GM23338 (cell line): ENCODE measurements at regions not wholly inside any gene's neighbourhood (a gene's known extent, or its start where the extent isn't known, plus 50 kb on each side); places are given as distances from the start of the nearest gene placed in this dataset.

Experiments used
- ATAC-seq: fragments of 200-7000 bp; cut with Tn5 transposase; 3 replicates; pipeline ENCODE4 v1.9.1; 2020
- DNase-seq: peaks from one replicate; pipeline ENCODE4 v3.0.0-alpha.2; 2015; ENCODE audit warnings: low spot score
- H2AFZ ChIP-seq: fragments of 200-600 bp; sonication (generic); 2 replicates; pipeline ENCODE4 v1.8.0; 2016; ENCODE audit warnings: antibody characterized with exemption, mild to moderate bottlenecking, moderate library complexity
- H3F3A ChIP-seq: fragments of 200-600 bp; sonication (generic); replicated peaks from 2 replicates; pipeline ENCODE4 v1.8.0; 2017; ENCODE audit warnings: antibody characterized with exemption, mixed run types, low read depth
- H3K27ac ChIP-seq: fragments of 200-600 bp; sonication (generic); 2 replicates; pipeline ENCODE4 v1.6.1; 2016; ENCODE audit warnings: low read depth
- H3K27me3 ChIP-seq: fragments of 200-600 bp; sonication (generic); 2 replicates; pipeline ENCODE4 v1.8.0; 2016; ENCODE audit warnings: mild to moderate bottlenecking, mixed run types, moderate library complexity; ENCODE audit not compliant: insufficient read depth
- H3K36me3 ChIP-seq: fragments of 200-600 bp; sonication (generic); 2 replicates; pipeline ENCODE4 v1.8.0; 2016; ENCODE audit warnings: mild to moderate bottlenecking; ENCODE audit not compliant: insufficient read depth
- H3K4me1 ChIP-seq: fragments of 200-600 bp; sonication (generic); 2 replicates; pipeline ENCODE4 v1.8.0; 2016; ENCODE audit warnings: mild to moderate bottlenecking, moderate library complexity; ENCODE audit not compliant: insufficient read depth
- H3K4me2 ChIP-seq: fragments of 200-600 bp; sonication (generic); 2 replicates; pipeline ENCODE4 v1.7.1; 2017; ENCODE audit warnings: mixed run types
- H3K4me3 ChIP-seq: fragments of 200-600 bp; sonication (generic); 2 replicates; pipeline ENCODE4 v1.6.1; 2016; ENCODE audit warnings: mixed run types
- H3K79me2 ChIP-seq: fragments of 200-600 bp; sonication (generic); replicated peaks from 2 replicates; pipeline ENCODE4 v1.8.0; 2017; ENCODE audit warnings: mild to moderate bottlenecking; ENCODE audit not compliant: insufficient read depth
- H3K9me2 ChIP-seq: fragments of 200-600 bp; sonication (generic); 2 replicates; pipeline ENCODE4 v1.8.0; 2017; ENCODE audit not compliant: insufficient read depth
- H4K20me1 ChIP-seq: fragments of 200-600 bp; sonication (generic); replicated peaks from 2 replicates; pipeline ENCODE4 v1.8.0; 2017; ENCODE audit warnings: mild to moderate bottlenecking; ENCODE audit not compliant: insufficient read depth
- H3K27ac Mint-ChIP-seq: 2 replicates; pipeline ENCODE4 v1.8.0; 2020; ENCODE audit warnings: inconsistent platforms, mild to moderate bottlenecking, moderate library complexity, mixed read lengths
- H3K27me3 Mint-ChIP-seq: 3 replicates; pipeline ENCODE4 v1.8.0; 2022; ENCODE audit warnings: low read depth, mild to moderate bottlenecking, moderate library complexity, mixed read lengths, inconsistent platforms; ENCODE audit not compliant: insufficient read depth, poor library complexity
- H3K36me3 Mint-ChIP-seq: 3 replicates; pipeline ENCODE4 v1.8.0; 2021; ENCODE audit warnings: low read depth, mild to moderate bottlenecking, inconsistent platforms, moderate library complexity, mixed read lengths
- H3K4me1 Mint-ChIP-seq: 3 replicates; pipeline ENCODE4 v1.8.0; 2020; ENCODE audit warnings: mild to moderate bottlenecking, inconsistent platforms, mixed read lengths
- H3K4me3 Mint-ChIP-seq: 3 replicates; pipeline ENCODE4 v1.8.0; 2021; ENCODE audit warnings: moderate library complexity, mild to moderate bottlenecking, inconsistent platforms, mixed read lengths
- H3K9me3 Mint-ChIP-seq: 3 replicates; pipeline ENCODE4 v1.8.0; 2020; ENCODE audit warnings: moderate library complexity, mild to moderate bottlenecking, inconsistent platforms, mixed read lengths
- CTCF ChIP-seq, 2 experiments: fragments of 200-600 bp in 1 of 2; sonication (generic) in 1 of 2; conservative IDR thresholded peaks; 2 replicates each; pipeline versions ENCODE4 v1.5.1 to v1.6.1; 2016 to 2017; ENCODE audit warnings: antibody characterized with exemption in 2 of 2, low read depth in 2 of 2, mild to moderate bottlenecking in 2 of 2, moderate library complexity in 1 of 2
- ETS1 ChIP-seq: IDR thresholded peaks from 2 replicates; pipeline ENCODE4 v1.6.1; 2016; ENCODE audit warnings: antibody characterized with exemption
- EZH2 ChIP-seq: fragments of 200-600 bp; sonication (generic); IDR thresholded peaks from one replicate; pipeline ENCODE4 v1.8.0; 2017; ENCODE audit warnings: antibody characterized with exemption, mild to moderate bottlenecking, low read depth; ENCODE audit not compliant: unreplicated experiment
- EZH2phosphoT487 ChIP-seq: fragments of 200-600 bp; sonication (generic); IDR thresholded peaks from one replicate; pipeline ENCODE4 v1.8.1; 2018; ENCODE audit warnings: antibody characterized with exemption; ENCODE audit not compliant: unreplicated experiment
- JUNB ChIP-seq: IDR thresholded peaks from one replicate; pipeline ENCODE4 v1.6.1; 2016; ENCODE audit warnings: antibody characterized with exemption; ENCODE audit not compliant: unreplicated experiment
- NANOG ChIP-seq: IDR thresholded peaks from 2 replicates; pipeline ENCODE4 v1.6.1; 2016; ENCODE audit warnings: antibody characterized with exemption, borderline replicate concordance
- POLR2AphosphoS5 ChIP-seq: IDR thresholded peaks from 2 replicates; pipeline ENCODE4 v1.6.1; 2016; ENCODE audit warnings: antibody characterized with exemption, low read depth
- ZNF114 ChIP-seq: fragments of 250-450 bp; sonication (Bioruptor Pico); IDR thresholded peaks from 2 replicates; pipeline ENCODE4 v1.5.0; 2020; ENCODE audit warnings: mild to moderate bottlenecking, moderate library complexity
- TF ChIP-seq, protein P1 (sequence below): fragments of 250-450 bp; sonication (Bioruptor Pico); IDR thresholded peaks from 2 replicates; pipeline ENCODE4 v1.5.0; 2020; ENCODE audit warnings: mild to moderate bottlenecking, moderate library complexity

DNA sequence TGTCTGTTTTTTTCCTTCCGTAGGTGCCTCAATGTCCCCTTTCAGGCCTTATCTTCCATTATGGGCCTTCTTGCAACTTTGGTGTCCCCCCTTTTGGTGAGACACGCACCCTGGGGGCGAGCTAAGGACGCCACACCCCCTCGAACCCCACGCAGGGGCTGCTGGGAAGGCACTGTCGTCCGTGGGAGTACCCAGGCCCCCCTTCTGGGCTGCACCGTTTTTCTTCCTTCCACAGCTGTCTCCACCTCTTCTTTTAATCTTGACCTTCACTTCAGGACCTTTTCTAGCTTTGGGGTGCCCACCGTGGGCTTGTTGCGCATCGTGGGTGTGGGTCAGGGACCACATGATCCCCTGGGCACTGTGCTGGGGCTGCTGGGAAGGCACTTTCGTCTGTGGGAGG is 271.8 kb downstream of the ALG10 start (continued):
- TF ChIP-seq ETS1 = no peak
- no peak for TF ChIP-seq NANOG
- no peak for TF ChIP-seq EZH2
- TF ChIP-seq EZH2phosphoT487 = no peak
- no peak for TF ChIP-seq JUNB
- no peak for TF ChIP-seq CTCF (conservative IDR thresholded peaks at IDR 0.05; ENCODE audit: low read depth in 2 of 2)

DNA sequence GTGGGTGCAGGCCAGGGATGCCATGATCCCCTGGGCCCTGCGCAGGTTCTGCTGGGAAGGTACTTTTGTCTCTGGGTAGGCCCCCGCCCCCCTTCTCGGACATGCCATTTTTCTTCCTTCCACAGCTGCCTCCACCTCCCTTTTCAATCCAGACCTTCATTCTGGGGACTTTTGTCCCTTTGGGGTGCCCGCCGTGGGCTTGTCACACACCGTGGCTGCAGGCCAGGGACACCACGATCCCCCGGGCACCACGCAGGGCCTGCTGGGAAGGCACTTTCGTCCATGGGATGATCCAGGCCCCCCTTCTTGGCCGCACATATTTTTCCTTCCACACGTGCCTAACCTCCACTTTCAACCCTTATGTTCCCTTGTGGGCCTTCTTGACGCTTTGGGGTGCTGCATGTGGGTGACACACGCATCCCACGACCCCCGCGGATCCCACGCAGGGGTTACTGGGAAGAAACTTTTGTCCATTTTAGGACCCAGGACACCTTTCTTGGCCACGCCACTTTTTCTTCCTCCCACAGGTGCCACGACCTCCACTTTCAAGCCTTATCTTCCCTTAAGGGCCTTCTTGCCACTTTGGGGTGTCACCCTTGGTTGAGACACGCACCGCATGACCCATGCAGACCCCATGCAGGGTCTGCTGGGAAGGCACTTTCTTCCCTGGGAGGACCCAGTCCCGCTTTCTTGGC is 272.5 kb downstream of the ALG10 start:
- H2AFZ ChIP-seq = no peak overlapping the region

More for the DNA sequence above, 272.5 kb downstream of the ALG10 start:
- no peaks in the 10 kb centered on the region for H3K9me2 ChIP-seq
- H3K27ac ChIP-seq = no peak overlapping the region
- Mint-ChIP-seq H3K27me3 (peaks cover 16% of the 10 kb centered on the region), H3K27ac (no peak overlapping the region), H3K4me3 (no peak overlapping the region), H3K36me3 (peaks cover 77% of the 10 kb centered on the region), H3K4me1 (no peaks in the 10 kb centered on the region), H3K9me3 (peaks cover 100% of the 10 kb centered on the region)
- TF ChIP-seq ZNF114 (CRISPR knock-in tag) = no peak
- TF ChIP-seq, protein P1, sequence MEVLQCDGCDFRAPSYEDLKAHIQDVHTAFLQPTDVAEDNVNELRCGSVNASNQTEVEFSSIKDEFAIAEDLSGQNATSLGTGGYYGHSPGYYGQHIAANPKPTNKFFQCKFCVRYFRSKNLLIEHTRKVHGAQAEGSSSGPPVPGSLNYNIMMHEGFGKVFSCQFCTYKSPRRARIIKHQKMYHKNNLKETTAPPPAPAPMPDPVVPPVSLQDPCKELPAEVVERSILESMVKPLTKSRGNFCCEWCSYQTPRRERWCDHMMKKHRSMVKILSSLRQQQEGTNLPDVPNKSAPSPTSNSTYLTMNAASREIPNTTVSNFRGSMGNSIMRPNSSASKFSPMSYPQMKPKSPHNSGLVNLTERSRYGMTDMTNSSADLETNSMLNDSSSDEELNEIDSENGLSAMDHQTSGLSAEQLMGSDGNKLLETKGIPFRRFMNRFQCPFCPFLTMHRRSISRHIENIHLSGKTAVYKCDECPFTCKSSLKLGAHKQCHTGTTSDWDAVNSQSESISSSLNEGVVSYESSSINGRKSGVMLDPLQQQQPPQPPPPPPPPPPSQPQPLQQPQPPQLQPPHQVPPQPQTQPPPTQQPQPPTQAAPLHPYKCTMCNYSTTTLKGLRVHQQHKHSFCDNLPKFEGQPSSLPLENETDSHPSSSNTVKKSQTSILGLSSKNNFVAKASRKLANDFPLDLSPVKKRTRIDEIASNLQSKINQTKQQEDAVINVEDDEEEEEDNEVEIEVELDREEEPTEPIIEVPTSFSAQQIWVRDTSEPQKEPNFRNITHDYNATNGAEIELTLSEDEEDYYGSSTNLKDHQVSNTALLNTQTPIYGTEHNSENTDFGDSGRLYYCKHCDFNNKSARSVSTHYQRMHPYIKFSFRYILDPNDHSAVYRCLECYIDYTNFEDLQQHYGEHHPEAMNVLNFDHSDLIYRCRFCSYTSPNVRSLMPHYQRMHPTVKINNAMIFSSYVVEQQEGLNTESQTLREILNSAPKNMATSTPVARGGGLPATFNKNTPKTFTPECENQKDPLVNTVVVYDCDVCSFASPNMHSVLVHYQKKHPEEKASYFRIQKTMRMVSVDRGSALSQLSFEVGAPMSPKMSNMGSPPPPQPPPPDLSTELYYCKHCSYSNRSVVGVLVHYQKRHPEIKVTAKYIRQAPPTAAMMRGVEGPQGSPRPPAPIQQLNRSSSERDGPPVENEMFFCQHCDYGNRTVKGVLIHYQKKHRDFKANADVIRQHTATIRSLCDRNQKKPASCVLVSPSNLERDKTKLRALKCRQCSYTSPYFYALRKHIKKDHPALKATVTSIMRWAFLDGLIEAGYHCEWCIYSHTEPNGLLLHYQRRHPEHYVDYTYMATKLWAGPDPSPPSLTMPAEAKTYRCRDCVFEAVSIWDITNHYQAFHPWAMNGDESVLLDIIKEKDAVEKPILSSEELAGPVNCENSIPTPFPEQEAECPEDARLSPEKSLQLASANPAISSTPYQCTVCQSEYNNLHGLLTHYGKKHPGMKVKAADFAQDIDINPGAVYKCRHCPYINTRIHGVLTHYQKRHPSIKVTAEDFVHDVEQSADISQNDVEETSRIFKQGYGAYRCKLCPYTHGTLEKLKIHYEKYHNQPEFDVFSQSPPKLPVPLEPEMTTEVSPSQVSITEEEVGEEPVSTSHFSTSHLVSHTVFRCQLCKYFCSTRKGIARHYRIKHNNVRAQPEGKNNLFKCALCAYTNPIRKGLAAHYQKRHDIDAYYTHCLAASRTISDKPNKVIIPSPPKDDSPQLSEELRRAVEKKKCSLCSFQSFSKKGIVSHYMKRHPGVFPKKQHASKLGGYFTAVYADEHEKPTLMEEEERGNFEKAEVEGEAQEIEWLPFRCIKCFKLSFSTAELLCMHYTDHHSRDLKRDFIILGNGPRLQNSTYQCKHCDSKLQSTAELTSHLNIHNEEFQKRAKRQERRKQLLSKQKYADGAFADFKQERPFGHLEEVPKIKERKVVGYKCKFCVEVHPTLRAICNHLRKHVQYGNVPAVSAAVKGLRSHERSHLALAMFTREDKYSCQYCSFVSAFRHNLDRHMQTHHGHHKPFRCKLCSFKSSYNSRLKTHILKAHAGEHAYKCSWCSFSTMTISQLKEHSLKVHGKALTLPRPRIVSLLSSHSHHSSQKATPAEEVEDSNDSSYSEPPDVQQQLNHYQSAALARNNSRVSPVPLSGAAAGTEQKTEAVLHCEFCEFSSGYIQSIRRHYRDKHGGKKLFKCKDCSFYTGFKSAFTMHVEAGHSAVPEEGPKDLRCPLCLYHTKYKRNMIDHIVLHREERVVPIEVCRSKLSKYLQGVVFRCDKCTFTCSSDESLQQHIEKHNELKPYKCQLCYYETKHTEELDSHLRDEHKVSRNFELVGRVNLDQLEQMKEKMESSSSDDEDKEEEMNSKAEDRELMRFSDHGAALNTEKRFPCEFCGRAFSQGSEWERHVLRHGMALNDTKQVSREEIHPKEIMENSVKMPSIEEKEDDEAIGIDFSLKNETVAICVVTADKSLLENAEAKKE (CRISPR knock-in tag) = no peak
- TF ChIP-seq POLR2AphosphoS5 = no peak
- DNase-seq = no peak
- no peak overlapping the region for H3K4me3 ChIP-seq
- no peaks in the 10 kb centered on the region; the same call in 1 of the 2 replicates for H3K36me3 ChIP-seq
- no peaks in the 10 kb centered on the region for H3K4me1 ChIP-seq
- no peaks in the 10 kb centered on the region for H4K20me1 ChIP-seq
- ATAC-seq = no peak
- H3K27me3 ChIP-seq = no peaks in the 10 kb centered on the region
- no peak overlapping the region for H3K4me2 ChIP-seq
- H3K79me2 ChIP-seq = no peaks in the 10 kb centered on the region
- H3F3A ChIP-seq = no peaks in the 10 kb centered on the region
